Fibroblast of lung (primary cell): ENCODE measurements at regions not wholly inside any gene's neighbourhood (a gene's known extent, or its start where the extent isn't known, plus 50 kb on each side); places are given as distances from the start of the nearest gene placed in this dataset.

ENCODE experiments used
- DNase-seq, 2 donors: peaks; one replicate each; pipeline versions ENCODE4 v3.0.0 to v3.0.0-alpha.2; 2010; ENCODE audit warnings: low read depth in 2 of 2
- H2AFZ ChIP-seq: 2 replicates; pipeline ENCODE4 v1.5.1; 2012; ENCODE audit warnings: low read length, control low read depth, inconsistent platforms
- H3K27ac ChIP-seq: 2 replicates; pipeline ENCODE4 v1.5.1; 2011; ENCODE audit warnings: low read length, control low read depth; ENCODE audit not compliant: insufficient read depth
- H3K27me3 ChIP-seq: 2 replicates; pipeline ENCODE4 v1.5.1; 2011; ENCODE audit warnings: mild to moderate bottlenecking, low read length; ENCODE audit not compliant: control insufficient read depth, insufficient read depth
- H3K36me3 ChIP-seq: 2 replicates; pipeline ENCODE4 v1.5.1; 2011; ENCODE audit warnings: low read length; ENCODE audit not compliant: control insufficient read depth, insufficient read depth
- H3K4me1 ChIP-seq: 2 replicates; pipeline ENCODE4 v1.5.1; 2011; ENCODE audit warnings: low read length; ENCODE audit not compliant: control insufficient read depth, insufficient read depth; ENCODE audit errors: extremely low read depth
- H3K4me2 ChIP-seq: 2 replicates; pipeline ENCODE4 v1.5.1; 2011; ENCODE audit warnings: low read length, control low read depth; ENCODE audit not compliant: insufficient read depth; ENCODE audit errors: extremely low read depth
- H3K4me3 ChIP-seq, 4 experiments: fragments of 200-600 bp in 1 of 4; sonication (generic) in 1 of 4; replicated peaks in 1 of 4; 2 replicates each; pipeline ENCODE4 v1.5.1; 2011 to 2016; ENCODE audit warnings: low read length in 4 of 4, low read depth in 3 of 4, mild to moderate bottlenecking in 3 of 4, control low read depth in 2 of 4, inconsistent platforms in 1 of 4, mixed read lengths in 1 of 4; ENCODE audit not compliant: insufficient read depth in 1 of 4; ENCODE audit errors: control extremely low read depth in 1 of 4
- H3K79me2 ChIP-seq: 2 replicates; pipeline ENCODE4 v1.5.1; 2012; ENCODE audit warnings: mild to moderate bottlenecking, low read length, inconsistent platforms; ENCODE audit not compliant: control insufficient read depth, insufficient read depth
- H3K9ac ChIP-seq: 2 replicates; pipeline ENCODE4 v1.5.1; 2011; ENCODE audit warnings: mild to moderate bottlenecking, low read length, control low read depth; ENCODE audit not compliant: insufficient read depth
- H3K9me3 ChIP-seq: 2 replicates; pipeline ENCODE4 v1.5.1; 2012; ENCODE audit warnings: low read depth, low read length; ENCODE audit not compliant: control insufficient read depth, insufficient read depth
- H4K20me1 ChIP-seq: 2 replicates; pipeline ENCODE4 v1.5.1; 2011; ENCODE audit warnings: low read length; ENCODE audit not compliant: control insufficient read depth, insufficient read depth; ENCODE audit errors: extremely low read depth
- CTCF ChIP-seq, 2 donors: IDR thresholded peaks in 1 of 2; conservative IDR thresholded peaks in 1 of 2; 1 replicate in 1 of 2; 2 replicates in 1 of 2; pipeline ENCODE4 v1.5.1; 2011 to 2012; ENCODE audit warnings: low read length in 2 of 2, control low read depth in 1 of 2, inconsistent platforms in 1 of 2, low read depth in 1 of 2, mild to moderate bottlenecking in 1 of 2
- EZH2 ChIP-seq: IDR thresholded peaks from 2 replicates; pipeline ENCODE4 v1.5.1; 2012; ENCODE audit warnings: low read length, control low read depth, mild to moderate bottlenecking; ENCODE audit errors: missing control alignments

- Histone ChIP-seq H3K79me2 (no peaks in the 10 kb centered on the region), H3K4me1 (no peaks in the 10 kb centered on the region), H3K4me2 (no peak overlapping the region), H3K4me3 (no peak overlapping the region), H3K36me3 (no peaks in the 10 kb centered on the region), H3K27me3 (no peaks in the 10 kb centered on the region), H2AFZ (no peak overlapping the region), H3K9ac (no peak overlapping the region), H4K20me1 (no peaks in the 10 kb centered on the region), H3K9me3 (no peaks in the 10 kb centered on the region), H3K27ac (no peak overlapping the region)
- no peak for DNase-seq
- TF ChIP-seq EZH2 (no peak), CTCF (conservative IDR thresholded peaks at IDR 0.05 in 1 of 2, IDR thresholded peaks at IDR 0.05 in 1 of 2; ENCODE audit: low read depth in 1 of 2, low read length in 2 of 2) (no peak)
These were observed 1720.5 kb upstream of the NUDT12 start for GRCh38 chr5:105283134-105283533.

- Histone ChIP-seq H3K9me3 (no peaks in the 10 kb centered on the region), H3K36me3 (no peaks in the 10 kb centered on the region), H3K9ac (no peak overlapping the region), H3K79me2 (no peaks in the 10 kb centered on the region), H3K4me1 (no peaks in the 10 kb centered on the region), H2AFZ (no peak overlapping the region), H3K27ac (no peak overlapping the region), H4K20me1 (no peaks in the 10 kb centered on the region), H3K4me3 (no peak overlapping the region), H3K27me3 (no peaks in the 10 kb centered on the region), H3K4me2 (no peak overlapping the region)
- TF ChIP-seq CTCF (conservative IDR thresholded peaks at IDR 0.05 in 1 of 2, IDR thresholded peaks at IDR 0.05 in 1 of 2; ENCODE audit: low read depth in 1 of 2, low read length in 2 of 2) (no peak), EZH2 (no peak)
- DNase-seq = no peak
These were observed 1711.5 kb upstream of the NUDT12 start for GRCh38 chr5:105274079-105274478.

GRCh38 chr5:105263515-105263914 lies 1700.9 kb upstream of the NUDT12 start:
- no peaks in the 10 kb centered on the region for H4K20me1 ChIP-seq
- DNase-seq = no peak
- H3K79me2 ChIP-seq = no peaks in the 10 kb centered on the region
- H3K36me3 ChIP-seq = no peaks in the 10 kb centered on the region
- H3K4me1 ChIP-seq = no peaks in the 10 kb centered on the region
- no peak overlapping the region for H3K4me2 ChIP-seq
- H3K9me3 ChIP-seq = no peaks in the 10 kb centered on the region
- TF ChIP-seq EZH2 = no peak
- no peak for TF ChIP-seq CTCF (conservative IDR thresholded peaks at IDR 0.05 in 1 of 2, IDR thresholded peaks at IDR 0.05 in 1 of 2; ENCODE audit: low read depth in 1 of 2, low read length in 2 of 2)
- H3K4me3 ChIP-seq = no peak overlapping the region
- no peaks in the 10 kb centered on the region for H3K27me3 ChIP-seq
- no peak overlapping the region for H2AFZ ChIP-seq
- no peak overlapping the region for H3K9ac ChIP-seq
- H3K27ac ChIP-seq = no peak overlapping the region
